COLO829 (cell line): ENCODE measurements at regions not wholly inside any gene's neighbourhood (a gene's known extent, or its start where the extent isn't known, plus 50 kb on each side); places are given as distances from the start of the nearest gene placed in this dataset.
"Not testable (repeated sequence)": the region's sequence is repeated elsewhere in the genome, so short reads cannot be mapped to it uniquely, and the experiment has no call there.

ENCODE experiments used
- DNase-seq: peaks from one replicate; pipeline ENCODE4 v3.0.0; 2012; ENCODE audit warnings: low spot score

DNA sequence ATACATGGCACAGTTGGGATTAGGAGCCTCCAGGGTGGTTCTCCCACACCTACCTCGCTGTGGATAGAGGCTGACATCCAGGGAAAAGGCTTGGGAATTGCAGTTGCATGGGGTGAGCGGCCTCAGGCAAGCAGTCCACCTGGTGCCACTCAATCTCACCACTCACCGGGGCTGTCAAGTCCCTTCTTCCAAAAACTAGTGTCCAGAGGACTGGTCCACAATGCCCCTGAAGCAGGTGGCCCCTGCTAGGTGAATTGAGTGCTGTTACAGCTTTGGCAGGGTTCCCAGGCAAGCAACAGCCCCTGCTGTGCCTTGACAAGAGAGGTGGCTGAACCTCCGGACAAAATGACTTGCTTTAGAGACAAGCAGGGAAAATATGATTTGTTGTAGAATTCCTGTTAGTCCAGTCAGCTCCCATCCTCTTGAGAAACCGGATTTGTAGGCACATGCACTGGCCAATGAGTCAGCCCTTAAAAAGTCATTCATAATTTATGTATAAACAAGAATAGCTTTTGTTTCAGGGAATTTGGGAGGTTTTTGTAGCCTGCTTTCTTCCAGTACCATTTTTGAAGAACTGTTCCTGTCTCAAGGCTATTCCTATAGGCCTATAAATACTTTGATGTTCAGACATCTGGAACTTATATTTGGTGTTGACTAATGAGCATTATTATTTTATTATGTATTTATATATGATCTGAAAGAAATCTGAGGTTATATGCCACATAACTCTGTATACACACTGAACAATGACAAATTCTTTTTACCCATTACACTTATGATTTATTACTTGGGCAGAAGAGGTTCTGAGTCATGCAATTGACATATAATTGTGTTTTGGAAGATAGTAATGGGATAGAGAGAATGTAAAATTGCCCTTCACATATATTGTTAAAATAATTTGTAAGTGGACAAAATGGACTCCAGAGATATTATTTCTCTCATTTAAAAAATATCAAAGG is 411.1 kb downstream of the ACTL7B start:
- peak; percentile 88 for DNase-seq

- no peak for DNase-seq
These were observed 412.0 kb downstream of the ACTL7B start for GRCh38 chr9:108443741-108444140.

GRCh38 chr9:108443019-108443633 is 412.7 kb downstream of the ACTL7B start:
- DNase-seq = no peak

- no peak for DNase-seq
These were observed 413.2 kb downstream of the ACTL7B start for GRCh38 chr9:108442627-108443018.

GRCh38 chr9:108441726-108442125 is 414.1 kb downstream of the ACTL7B start:
- no peak for DNase-seq

- DNase-seq = no peak
These were observed 414.5 kb downstream of the ACTL7B start for GRCh38 chr9:108441251-108441650.

- no peak for DNase-seq
These were observed 415.8 kb downstream of the ACTL7B start for GRCh38 chr9:108439947-108440346.

DNA sequence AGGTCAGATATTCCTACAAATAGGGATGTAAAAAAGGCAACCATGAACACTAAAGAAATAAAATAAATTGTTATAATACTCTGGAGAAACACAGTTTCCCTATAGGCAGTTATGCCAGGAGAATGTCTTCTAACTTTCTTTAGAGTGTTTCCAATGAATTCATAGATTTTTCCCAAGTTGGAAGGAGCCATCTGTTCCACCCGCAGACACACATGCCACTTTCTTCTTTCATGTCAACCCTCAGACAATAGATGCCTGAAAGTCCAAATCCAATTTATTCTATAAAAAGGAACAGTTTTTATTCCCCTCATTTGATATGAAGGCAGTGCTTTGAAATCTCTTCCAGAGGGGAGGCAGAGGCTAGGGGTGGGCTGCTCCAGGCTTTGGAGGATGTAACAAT is 418.1 kb downstream of the ACTL7B start:
- no peak for DNase-seq

- DNase-seq = no peak
These were observed 419.3 kb downstream of the ACTL7B start for GRCh38 chr9:108436448-108436847.

GRCh38 chr9:108434502-108434901 is 421.3 kb downstream of the ACTL7B start:
- DNase-seq = no peak

GRCh38 chr9:108434036-108434435 is 421.8 kb downstream of the ACTL7B start:
- no peak for DNase-seq

DNA sequence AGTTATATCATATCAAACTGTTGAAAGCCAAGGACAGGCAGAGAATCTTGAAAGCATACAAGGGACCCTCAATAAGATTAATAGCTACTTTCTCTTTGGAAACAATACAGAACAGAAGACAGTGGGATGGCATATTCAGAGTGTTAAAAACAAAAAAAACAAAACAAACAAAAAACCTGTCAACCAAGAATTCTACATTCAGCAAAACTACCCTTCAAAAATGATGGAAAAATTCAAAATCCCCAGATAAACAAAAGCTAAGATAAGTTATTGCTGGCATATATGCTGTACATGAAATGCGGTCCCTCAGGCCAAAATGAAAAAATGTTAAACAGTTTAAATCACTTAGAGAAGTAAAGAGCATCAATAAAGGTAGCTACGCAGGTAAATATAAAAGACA is 425.1 kb downstream of the ACTL7B start:
- DNase-seq = no peak

GRCh38 chr9:108427751-108428150 is 428.0 kb downstream of the ACTL7B start:
- no peak for DNase-seq

DNA sequence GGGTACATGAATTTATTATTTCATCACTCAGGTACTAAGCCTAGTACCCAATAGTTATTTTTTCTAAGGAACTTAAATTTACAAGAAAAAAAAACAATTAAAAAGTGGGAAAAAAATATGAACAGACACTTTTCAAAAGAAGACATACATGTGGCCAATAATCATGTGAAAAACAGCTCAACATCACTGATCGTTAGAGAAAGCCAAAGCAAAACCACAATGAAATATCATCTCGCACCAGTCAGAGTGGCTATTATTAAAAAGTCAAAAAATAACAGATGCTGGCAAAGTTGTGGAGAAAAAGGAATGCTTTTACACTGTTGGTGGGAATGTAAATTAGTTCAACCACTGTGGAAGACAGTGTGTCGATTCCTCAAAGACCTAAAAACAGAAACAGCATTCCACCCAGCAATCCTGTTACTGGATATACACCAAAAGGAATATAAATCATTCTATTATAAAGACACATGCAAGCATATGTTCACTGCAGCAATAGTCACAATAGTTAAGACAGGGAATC is 429.3 kb downstream of the ACTL7B start:
- not testable (repeated sequence) for DNase-seq

DNA sequence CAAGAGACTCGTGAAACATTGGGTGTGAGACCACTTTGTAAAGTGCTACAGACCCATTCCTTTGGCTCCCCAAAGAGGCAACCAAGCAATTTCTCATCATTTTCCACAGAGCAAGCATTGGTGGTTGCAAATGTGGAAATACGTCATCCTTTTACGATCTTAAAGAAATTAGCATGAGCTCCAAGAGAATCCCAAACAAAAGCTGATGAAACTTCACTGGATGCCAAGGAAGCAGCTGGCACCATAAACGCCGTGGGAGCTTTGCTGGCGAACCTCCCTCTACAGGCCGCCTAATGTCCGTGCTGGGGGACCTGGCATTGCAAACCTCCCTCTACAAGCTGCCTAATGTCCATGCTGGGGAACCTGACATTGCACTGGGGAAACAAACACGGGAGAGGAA is 432.4 kb downstream of the ACTL7B start:
- no peak for DNase-seq

DNA sequence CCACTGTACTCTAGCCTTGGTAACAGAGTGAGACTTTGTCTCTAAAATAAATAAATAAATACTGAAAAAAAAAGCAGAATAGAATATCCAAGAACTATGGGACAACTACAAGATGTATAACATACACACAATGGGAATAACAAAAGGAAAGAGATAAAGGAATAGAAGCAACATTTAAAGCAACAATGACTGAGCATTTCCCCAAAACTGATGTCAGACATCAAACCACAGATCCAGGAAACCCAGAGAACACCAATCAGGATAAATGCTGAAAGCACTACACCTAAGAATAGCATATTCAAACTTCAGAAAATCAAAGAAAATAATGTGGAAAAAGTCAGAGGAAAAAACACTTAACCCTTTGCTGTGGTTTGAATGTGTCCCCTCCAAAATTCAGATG is 436.4 kb downstream of the ACTL7B start:
- DNase-seq = no peak

DNA sequence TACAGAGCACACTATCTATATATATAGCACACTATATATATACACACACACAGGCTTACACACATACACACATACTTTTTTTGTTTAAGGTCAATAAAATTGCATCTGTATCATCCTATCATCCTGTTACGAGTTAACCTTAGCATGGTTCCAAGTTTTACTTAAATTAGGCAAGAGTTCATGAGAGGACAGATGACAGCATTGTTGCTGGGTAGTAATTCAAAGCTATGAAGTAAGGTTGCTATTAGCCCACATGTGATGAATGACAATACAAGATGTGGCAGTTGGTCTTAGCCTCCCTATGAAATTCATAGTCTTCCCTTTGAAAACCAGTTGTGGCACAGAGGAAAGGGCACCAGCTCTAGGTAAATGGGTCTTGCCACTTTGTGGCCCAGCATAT is 438.1 kb downstream of the ACTL7B start:
- DNase-seq = no peak

GRCh38 chr9:108417312-108417711 is 438.5 kb downstream of the ACTL7B start:
- DNase-seq = no peak

DNA sequence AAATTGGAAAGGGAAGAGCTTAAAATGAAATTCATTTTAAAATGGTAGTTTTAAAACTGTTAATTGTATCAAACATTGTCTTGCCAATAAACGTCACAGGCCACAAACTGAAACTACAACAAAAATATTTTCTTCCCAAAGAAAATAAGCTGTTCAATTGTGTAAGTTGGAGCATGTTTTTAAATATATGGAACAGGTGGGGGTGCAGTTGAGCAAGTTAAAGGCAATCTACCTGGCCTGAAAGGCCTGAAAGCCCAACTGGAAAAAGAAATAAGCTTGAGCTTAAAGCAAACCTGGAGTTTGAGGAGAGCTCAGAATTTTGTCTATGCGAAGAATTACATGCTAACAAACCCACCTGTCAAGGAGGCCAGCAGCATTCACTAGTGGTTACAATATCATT is 439.5 kb downstream of the ACTL7B start:
- no peak for DNase-seq

GRCh38 chr9:108413809-108414208 is 442.0 kb downstream of the ACTL7B start:
- no peak for DNase-seq

DNA sequence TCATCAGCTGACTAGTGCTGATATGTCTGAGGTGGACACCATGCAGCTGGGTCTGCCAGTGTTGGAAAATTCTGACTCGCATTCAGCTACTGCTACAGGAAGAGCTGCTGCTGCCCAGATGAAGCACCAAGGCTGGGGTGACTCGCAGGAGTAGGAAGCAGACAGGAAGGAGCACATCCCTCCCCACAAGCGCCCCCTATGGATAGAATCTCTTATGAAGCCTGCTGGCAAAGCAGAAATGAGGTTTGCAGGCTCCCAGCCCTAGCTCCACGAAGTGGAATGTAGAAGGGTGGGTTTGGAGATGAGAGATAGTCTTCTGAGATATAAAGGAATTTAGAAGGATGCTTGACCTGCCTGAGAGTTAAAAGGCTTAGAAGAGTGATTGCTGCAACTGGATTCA is 443.0 kb downstream of the ACTL7B start:
- no peak for DNase-seq

- DNase-seq = no peak
These were observed 444.2 kb downstream of the ACTL7B start for GRCh38 chr9:108411632-108412031.

DNA sequence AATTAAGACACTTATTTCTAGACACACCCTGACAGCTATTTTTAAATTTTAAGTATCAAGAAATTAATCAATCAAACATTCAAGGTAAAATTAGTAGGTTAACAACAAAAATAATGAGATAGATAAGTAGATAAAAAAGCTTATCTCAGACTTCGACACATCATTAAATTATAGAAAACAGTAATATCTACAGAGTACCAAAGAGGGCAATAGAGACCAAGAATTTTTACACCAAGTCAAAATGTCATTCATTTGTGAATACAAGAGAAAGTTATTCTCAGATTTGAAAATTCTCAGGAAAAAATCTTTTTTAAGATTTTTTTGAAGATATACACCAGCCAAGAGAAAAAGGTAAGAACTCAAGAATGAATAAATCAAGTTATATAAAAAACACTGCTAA is 445.6 kb downstream of the ACTL7B start:
- no peak for DNase-seq
